ENCODE measurements at regions not wholly inside any gene's neighbourhood (a gene's known extent, or its start where the extent isn't known, plus 50 kb on each side); places are given as distances from the start of the nearest gene placed in this dataset.
A peak's percentile ranks its signal among the peaks of the same experiment; 100 is the strongest.

GRCh38 chr10:28914701-28915100, 237.4 kb downstream of the BAMBI start:
- no peak overlapping the region for H3K4me3 ChIP-seq
- no peak overlapping the region for H3K27ac ChIP-seq
- WGBS, 4 donors: 57 to 72% (median 66%) methylated on average over 3 of the region's 3 CpGs
- peaks cover 0 to 7% (median 0%) of the 10 kb centered on the region in 12 donors for H3K4me1 ChIP-seq
- TF ChIP-seq CTCF (IDR thresholded peaks at IDR 0.05) (no peak), POLR2A (IDR thresholded peaks at IDR 0.05) (no peak)
- DNase-seq (no peak), ATAC-seq (no peak)
- no peaks in the 10 kb centered on the region for H3K9me3 ChIP-seq
- H3K27me3 ChIP-seq: no peaks in the 10 kb centered on the region
- intact Hi-C loops (cut with DNase I): no loop called here
- H3K36me3 ChIP-seq: no peaks in the 10 kb centered on the region

- H3K27ac ChIP-seq: no peak overlapping the region
Measured at GRCh38 chr10:28915989-28916588, 238.8 kb downstream of the BAMBI start.

GRCh38 chr10:28920091-28920490, 242.8 kb downstream of the BAMBI start:
- Histone ChIP-seq H3K4me1 (no peaks in the 10 kb centered on the region), H3K36me3 (no peaks in the 10 kb centered on the region), H3K27ac (no peak overlapping the region), H3K9me3 (no peaks in the 10 kb centered on the region), H3K4me3 (no peak overlapping the region), H3K27me3 (no peaks in the 10 kb centered on the region)
- 81 to 95% (median 88%) methylated on average over 3 of the region's 3 CpGs for WGBS, 4 donors
- intact Hi-C loops (cut with DNase I): no loop called here
- TF ChIP-seq CTCF (IDR thresholded peaks at IDR 0.05): no peak
- TF ChIP-seq POLR2A (IDR thresholded peaks at IDR 0.05): no peak
- ATAC-seq (no peak), DNase-seq (no peak)

More at GRCh38 chr10:28915989-28916588, 238.8 kb downstream of the BAMBI start:
- Histone ChIP-seq H3K27me3 (no peaks in the 10 kb centered on the region), H3K36me3 (no peaks in the 10 kb centered on the region), H3K9me3 (no peaks in the 10 kb centered on the region), H3K4me1 (peaks cover 0 to 2% (median 0%) of the 10 kb centered on the region in 12 donors), H3K4me3 (no peak overlapping the region)
- 53 to 61% (median 55%) methylated on average over 9 of the region's 9 CpGs for WGBS, 4 donors
- intact Hi-C loops (cut with DNase I): no loop called here
- DNase-seq (no peak), ATAC-seq (peak in 3 of 4 donors; percentile 50 to 59 (median 51))
- TF ChIP-seq POLR2A (IDR thresholded peaks at IDR 0.05) (no peak), CTCF (IDR thresholded peaks at IDR 0.05) (no peak)

GRCh38 chr10:28922127-28922526, 244.8 kb downstream of the BAMBI start:
- no peaks in the 10 kb centered on the region for H3K27me3 ChIP-seq
- intact Hi-C loops (cut with DNase I): no loop called here
- H3K9me3 ChIP-seq: no peaks in the 10 kb centered on the region
- H3K27ac ChIP-seq: no peak overlapping the region
- ATAC-seq (no peak), DNase-seq (no peak)
- no peaks in the 10 kb centered on the region for H3K4me1 ChIP-seq
- 92 to 100% (median 93%) methylated on average over 2 of the region's 2 CpGs for WGBS, 4 donors
- no peak overlapping the region for H3K4me3 ChIP-seq
- TF ChIP-seq POLR2A (IDR thresholded peaks at IDR 0.05): no peak
- TF ChIP-seq CTCF (IDR thresholded peaks at IDR 0.05): no peak
- no peaks in the 10 kb centered on the region for H3K36me3 ChIP-seq

All from heart left ventricle (tissue), 16 donors.